ENCODE measurements at regions not wholly inside any gene's neighbourhood (a gene's known extent, or its start where the extent isn't known, plus 50 kb on each side); places are given as distances from the start of the nearest gene placed in this dataset.

DNA sequence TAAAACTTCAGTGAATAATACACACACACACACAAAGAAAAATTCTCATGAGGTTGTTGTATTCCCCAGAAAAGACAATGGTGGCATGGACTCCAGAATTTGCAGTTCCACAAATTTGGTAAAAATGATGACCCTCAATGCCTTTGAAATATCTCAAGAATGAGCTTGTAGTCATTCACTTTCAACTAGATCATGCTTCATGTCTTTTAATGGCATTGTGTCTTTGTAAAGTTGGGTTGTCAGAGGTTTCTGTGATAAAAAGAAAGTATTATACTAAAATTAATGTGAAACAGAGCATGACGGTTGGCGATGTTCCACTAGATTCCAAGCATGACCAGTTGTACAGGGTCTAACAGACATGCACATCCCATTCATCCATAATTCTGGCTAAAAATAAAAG lies 685.0 kb upstream of the FRG1 start:
- no peak for DNase-seq (ENCODE audit: low read depth, low spot score)
- H3K4me3 ChIP-seq (ENCODE audit: low read depth, low read length), result no peak overlapping the region
- TF ChIP-seq, protein P1, sequence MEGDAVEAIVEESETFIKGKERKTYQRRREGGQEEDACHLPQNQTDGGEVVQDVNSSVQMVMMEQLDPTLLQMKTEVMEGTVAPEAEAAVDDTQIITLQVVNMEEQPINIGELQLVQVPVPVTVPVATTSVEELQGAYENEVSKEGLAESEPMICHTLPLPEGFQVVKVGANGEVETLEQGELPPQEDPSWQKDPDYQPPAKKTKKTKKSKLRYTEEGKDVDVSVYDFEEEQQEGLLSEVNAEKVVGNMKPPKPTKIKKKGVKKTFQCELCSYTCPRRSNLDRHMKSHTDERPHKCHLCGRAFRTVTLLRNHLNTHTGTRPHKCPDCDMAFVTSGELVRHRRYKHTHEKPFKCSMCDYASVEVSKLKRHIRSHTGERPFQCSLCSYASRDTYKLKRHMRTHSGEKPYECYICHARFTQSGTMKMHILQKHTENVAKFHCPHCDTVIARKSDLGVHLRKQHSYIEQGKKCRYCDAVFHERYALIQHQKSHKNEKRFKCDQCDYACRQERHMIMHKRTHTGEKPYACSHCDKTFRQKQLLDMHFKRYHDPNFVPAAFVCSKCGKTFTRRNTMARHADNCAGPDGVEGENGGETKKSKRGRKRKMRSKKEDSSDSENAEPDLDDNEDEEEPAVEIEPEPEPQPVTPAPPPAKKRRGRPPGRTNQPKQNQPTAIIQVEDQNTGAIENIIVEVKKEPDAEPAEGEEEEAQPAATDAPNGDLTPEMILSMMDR (IDR thresholded peaks at IDR 0.05; ENCODE audit: low read depth, low read length), result no peak
- H3K27me3 ChIP-seq (ENCODE audit: control insufficient read depth, insufficient read depth, low read length), result no peaks in the 10 kb centered on the region
- H3K9me3 ChIP-seq (ENCODE audit: control insufficient read depth, insufficient read depth, low read length), result peaks cover 3% of the 10 kb centered on the region
- ChIA-PET POLR2A (no interaction called here), CTCF (no interaction called here)
- H3K27ac ChIP-seq (ENCODE audit: low read depth, low read length), result no peak overlapping the region

DNA sequence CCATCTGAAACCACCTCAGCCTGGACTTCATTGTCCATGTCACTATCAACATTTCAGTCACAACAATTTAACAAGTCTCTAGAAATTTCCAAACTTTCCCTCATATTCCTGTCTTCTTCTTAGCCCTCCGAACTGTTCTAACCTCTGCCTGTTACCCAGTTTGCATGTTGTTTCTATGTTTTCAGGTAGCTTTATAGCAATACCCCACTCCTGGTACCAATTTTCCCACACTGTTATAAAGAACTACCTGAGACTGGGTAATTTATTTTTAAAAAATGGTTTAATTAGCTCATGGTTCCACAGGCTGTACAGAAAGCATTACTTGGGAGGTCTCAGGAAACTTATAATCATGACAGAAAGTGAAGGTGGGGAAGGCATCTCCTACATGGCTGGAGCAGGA lies 679.2 kb upstream of the FRG1 start:
- Histone ChIP-seq H3K4me3 (ENCODE audit: low read depth, low read length) (no peak overlapping the region), H3K27me3 (ENCODE audit: control insufficient read depth, insufficient read depth, low read length) (no peaks in the 10 kb centered on the region), H3K9me3 (ENCODE audit: control insufficient read depth, insufficient read depth, low read length) (peaks cover 6% of the 10 kb centered on the region), H3K27ac (ENCODE audit: low read depth, low read length) (no peak overlapping the region)
- ChIA-PET CTCF (no interaction called here), POLR2A (no interaction called here)
- no peak for DNase-seq (ENCODE audit: low read depth, low spot score)
- TF ChIP-seq, protein P1 (IDR thresholded peaks at IDR 0.05; ENCODE audit: low read depth, low read length), result no peak

DNA sequence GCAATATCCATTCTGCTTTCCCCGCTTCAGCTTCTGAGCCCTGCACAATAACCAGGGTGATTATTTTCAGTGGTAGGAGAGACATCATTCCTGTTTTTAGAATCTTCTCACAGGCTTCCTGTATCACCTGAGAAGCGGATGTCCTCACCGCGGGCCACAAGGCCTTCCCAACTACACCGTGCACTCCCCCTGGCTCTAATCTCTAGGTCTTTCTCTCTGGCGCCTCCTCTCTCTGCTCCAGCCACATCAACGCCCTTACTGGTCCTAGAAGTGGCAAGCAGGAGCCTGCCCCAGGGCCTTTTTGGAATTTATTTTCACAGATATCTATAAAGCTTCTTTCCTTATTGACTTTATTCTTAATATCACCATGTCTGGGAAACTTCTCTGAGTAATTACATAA lies 675.2 kb upstream of the FRG1 start:
- ChIA-PET CTCF (no interaction called here), POLR2A (no interaction called here)
- peaks cover 4% of the 10 kb centered on the region for H3K9me3 ChIP-seq (ENCODE audit: control insufficient read depth, insufficient read depth, low read length)
- no peak overlapping the region for H3K27ac ChIP-seq (ENCODE audit: low read depth, low read length)
- no peak for DNase-seq (ENCODE audit: low read depth, low spot score)
- no peak overlapping the region for H3K4me3 ChIP-seq (ENCODE audit: low read depth, low read length)
- TF ChIP-seq, protein P1 (IDR thresholded peaks at IDR 0.05; ENCODE audit: low read depth, low read length), result no peak
- no peaks in the 10 kb centered on the region for H3K27me3 ChIP-seq (ENCODE audit: control insufficient read depth, insufficient read depth, low read length)

DNA sequence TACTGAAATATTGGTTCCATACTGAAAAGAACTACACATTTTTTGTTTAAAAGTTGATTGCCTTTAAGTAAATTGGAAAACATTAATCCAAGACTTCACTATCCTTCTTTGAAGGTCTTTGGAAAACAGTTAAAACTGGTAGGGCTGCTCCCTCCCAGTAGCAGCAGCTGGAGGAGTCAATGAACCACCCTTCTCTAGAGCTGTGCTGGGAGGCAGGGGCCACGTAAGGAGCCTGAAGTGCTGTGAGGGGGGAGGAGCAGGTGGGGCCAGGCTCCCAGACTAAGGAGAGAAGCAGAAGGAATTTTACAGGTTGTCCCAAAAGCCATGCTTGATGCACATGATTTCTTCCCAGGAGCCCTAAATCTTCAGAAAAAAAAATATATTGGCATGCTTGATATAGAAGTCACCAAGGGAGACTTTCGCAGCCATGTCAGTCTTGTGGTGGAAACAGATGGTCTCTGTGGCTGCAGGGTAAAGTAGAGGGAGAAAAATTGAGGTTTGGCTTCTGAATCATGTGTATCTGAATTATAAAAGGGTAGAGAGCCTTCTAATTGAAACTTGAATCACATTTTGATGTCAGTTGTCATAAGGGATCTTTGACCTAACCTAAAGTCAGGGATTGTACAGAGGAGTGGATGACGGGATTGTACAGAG lies 673.2 kb upstream of the FRG1 start:
- DNase-seq (ENCODE audit: low read depth, low spot score), result no peak
- ChIA-PET CTCF (no interaction called here), POLR2A (no interaction called here)
- H3K4me3 ChIP-seq (ENCODE audit: low read depth, low read length), result no peak overlapping the region
- H3K9me3 ChIP-seq (ENCODE audit: control insufficient read depth, insufficient read depth, low read length), result no peaks in the 10 kb centered on the region
- TF ChIP-seq, protein P1 (IDR thresholded peaks at IDR 0.05; ENCODE audit: low read depth, low read length), result no peak
- no peaks in the 10 kb centered on the region for H3K27me3 ChIP-seq (ENCODE audit: control insufficient read depth, insufficient read depth, low read length)
- no peak overlapping the region for H3K27ac ChIP-seq (ENCODE audit: low read depth, low read length)

DNA sequence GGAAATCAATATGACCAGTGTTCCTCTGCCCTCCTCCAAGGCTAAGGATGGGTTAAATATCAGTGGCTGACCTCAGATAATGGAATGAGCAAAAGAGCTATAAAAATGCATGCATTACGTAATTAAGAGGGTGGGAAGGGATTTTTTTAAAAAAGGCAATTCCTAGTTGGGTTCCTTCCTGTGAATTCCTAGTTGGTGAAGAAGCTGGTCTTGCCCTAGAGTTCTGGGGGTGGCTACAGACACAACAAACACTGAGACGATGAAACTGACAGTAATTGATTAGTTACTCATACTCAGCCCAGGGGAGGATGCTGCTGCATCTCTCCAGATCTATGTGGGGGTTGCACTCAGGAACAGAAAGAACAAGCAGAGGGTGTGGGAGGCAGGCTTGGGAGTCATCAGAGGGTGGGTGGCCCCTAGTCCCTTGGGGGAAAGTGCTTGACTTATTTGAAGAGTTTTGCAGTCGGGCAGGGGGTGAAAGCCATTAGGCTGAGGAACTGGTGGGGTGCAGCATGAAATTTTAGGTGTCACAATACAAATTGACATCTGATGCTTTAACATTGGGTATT lies 662.0 kb upstream of the FRG1 start:
- peaks cover 7% of the 10 kb centered on the region; the same call in 1 of the 2 replicates for H3K9me3 ChIP-seq (ENCODE audit: control insufficient read depth, insufficient read depth, low read length)
- TF ChIP-seq, protein P1 (IDR thresholded peaks at IDR 0.05; ENCODE audit: low read depth, low read length), result no peak
- H3K27ac ChIP-seq (ENCODE audit: low read depth, low read length), result peak overlapping the region; percentile 55
- DNase-seq (ENCODE audit: low read depth, low spot score), result peak; percentile 13
- H3K27me3 ChIP-seq (ENCODE audit: control insufficient read depth, insufficient read depth, low read length), result no peaks in the 10 kb centered on the region
- ChIA-PET POLR2A (no interaction called here), CTCF (interaction anchor here (1.0 kb wide), 1 partner anchor 26 kb away, joined by 3 read pairs; no protein-coding TSS in a partner anchor)
- H3K4me3 ChIP-seq (ENCODE audit: low read depth, low read length), result no peak overlapping the region

Measured in AG04450 (cell line).